GM18505 (cell line): ENCODE measurements at regions not wholly inside any gene's neighbourhood (a gene's known extent, or its start where the extent isn't known, plus 50 kb on each side); places are given as distances from the start of the nearest gene placed in this dataset.

Experiments used
- ATAC-seq: cut with Tn5 transposase; IDR thresholded peaks from one replicate; pipeline ENCODE4 v1.9.1; 2021; ENCODE audit not compliant: unreplicated experiment
- POLR2A ChIP-seq: IDR thresholded peaks from 4 replicates; pipeline ENCODE4 v1.6.1; 2011; ENCODE audit warnings: borderline replicate concordance; ENCODE audit not compliant: insufficient read depth, insufficient read length; ENCODE audit errors: extremely low read depth

- ATAC-seq: no peak
- TF ChIP-seq POLR2A: no peak
Observed at GRCh38 chr5:86814907-86815306, 197.2 kb downstream of the COX7C start.

DNA sequence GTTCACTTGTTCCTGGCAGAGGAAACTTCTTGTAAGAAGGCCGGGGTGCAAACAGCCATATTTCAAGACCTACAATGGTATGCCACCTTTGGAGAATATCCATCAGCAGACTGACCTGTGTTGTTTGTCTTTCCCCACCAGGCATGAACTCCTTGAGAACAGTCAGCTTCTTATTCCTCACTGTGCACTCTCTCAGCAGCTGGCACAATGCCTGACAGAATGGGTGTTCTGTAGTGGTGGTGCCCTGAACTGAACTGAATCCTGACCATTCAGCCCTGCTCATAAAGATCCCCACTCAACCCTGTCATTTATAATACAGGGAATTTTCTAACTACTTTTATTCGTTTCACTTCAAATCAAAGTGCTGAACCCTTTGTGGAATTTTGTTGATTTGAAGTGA is 206.9 kb downstream of the COX7C start:
- ATAC-seq: no peak
- TF ChIP-seq POLR2A: no peak

DNA sequence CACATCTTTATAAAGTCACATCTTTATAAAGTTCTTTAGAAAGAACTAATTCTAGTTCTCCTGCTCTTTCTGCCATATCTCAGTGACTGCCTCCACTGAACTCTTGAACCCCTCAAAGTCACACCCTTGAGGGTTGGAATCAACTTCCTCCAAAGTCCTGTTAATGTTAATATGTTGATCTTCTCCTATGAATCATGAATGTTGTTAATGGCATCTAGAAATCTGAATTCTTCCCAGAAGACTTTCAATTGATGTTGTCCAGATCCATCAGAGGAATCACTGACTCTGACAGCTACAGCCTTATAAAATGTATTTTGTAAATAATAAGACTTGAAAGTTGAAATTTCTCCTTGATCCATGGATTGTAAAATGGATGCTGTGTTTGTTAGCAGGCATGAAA is 213.4 kb downstream of the COX7C start:
- no peak for ATAC-seq
- no peak for TF ChIP-seq POLR2A

DNA sequence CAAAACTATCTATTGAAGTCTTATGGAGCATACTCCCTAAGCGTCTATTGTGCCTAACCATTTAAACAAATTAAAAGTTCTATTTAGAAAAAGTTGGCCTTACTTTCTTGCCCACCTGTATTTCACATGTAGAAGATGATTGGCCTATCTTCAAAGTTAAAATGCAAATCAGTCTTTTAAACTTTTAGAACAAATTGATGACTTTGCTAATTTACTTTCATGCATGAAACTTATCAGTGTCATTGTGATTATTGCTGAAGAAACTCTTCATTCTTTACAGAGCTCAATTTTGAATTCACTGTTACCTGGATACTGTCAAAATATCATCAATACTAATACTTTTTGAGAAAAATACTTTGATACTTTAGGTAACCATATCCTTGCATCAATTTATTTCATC is 216.1 kb downstream of the COX7C start:
- ATAC-seq: no peak
- TF ChIP-seq POLR2A: no peak

GRCh38 chr5:86837610-86838009 is 219.9 kb downstream of the COX7C start:
- ATAC-seq: no peak
- TF ChIP-seq POLR2A: no peak

GRCh38 chr5:86838083-86838482 is 220.3 kb downstream of the COX7C start:
- TF ChIP-seq POLR2A: no peak
- ATAC-seq: no peak

GRCh38 chr5:86841000-86841644 is 223.4 kb downstream of the COX7C start:
- TF ChIP-seq POLR2A: no peak
- no peak for ATAC-seq

GRCh38 chr5:86858442-86858841 is 240.7 kb downstream of the COX7C start:
- no peak for ATAC-seq
- no peak for TF ChIP-seq POLR2A

GRCh38 chr5:86861512-86861911 is 243.8 kb downstream of the COX7C start:
- ATAC-seq: no peak
- no peak for TF ChIP-seq POLR2A

GRCh38 chr5:86862093-86862492 is 244.4 kb downstream of the COX7C start:
- TF ChIP-seq POLR2A: no peak
- no peak for ATAC-seq

DNA sequence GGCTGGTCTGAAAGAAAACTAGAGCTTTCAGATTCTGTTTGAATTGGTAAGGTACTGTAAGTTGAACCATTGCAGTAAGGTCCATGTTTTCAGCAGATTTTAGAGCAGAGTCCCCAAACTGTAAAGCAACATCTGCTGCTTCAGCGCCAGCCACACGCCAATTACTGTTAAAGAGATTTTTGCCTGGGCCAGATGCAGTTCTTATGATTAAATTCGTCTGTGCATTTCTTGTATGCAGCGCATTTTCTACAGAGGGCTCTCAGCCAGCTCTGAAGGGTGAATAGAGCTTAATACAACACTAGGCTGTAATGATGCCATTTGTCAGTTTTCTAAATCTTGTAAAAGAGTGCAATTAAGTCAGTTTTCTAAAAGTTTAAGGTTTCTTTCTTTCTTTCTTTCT is 246.3 kb downstream of the COX7C start:
- no peak for ATAC-seq
- TF ChIP-seq POLR2A: no peak

DNA sequence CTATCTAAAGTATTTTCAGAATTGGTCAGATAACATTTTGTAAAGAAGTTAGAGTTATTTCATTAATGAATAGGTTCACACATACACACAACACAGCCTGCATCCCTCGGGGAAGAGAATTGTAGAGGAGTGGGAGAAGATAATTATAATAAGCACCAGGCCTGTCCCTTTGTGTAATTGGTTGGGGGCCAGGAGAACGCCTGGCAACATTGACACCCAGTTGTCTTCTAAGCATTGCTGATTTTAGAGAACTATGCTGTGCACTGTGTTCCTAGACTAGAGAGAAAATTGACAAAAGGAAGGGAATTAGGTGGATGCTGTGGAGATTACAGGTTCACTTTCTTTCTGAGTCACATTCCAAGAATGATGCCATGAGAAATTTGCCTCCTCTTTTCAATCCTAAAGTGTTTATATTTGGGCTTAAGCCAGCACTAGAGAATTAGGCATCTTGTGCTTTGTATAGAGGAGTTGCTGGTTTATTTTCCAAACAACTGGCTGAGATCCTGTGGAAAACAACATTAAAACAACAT is 247.6 kb downstream of the COX7C start:
- no peak for ATAC-seq
- no peak for TF ChIP-seq POLR2A

DNA sequence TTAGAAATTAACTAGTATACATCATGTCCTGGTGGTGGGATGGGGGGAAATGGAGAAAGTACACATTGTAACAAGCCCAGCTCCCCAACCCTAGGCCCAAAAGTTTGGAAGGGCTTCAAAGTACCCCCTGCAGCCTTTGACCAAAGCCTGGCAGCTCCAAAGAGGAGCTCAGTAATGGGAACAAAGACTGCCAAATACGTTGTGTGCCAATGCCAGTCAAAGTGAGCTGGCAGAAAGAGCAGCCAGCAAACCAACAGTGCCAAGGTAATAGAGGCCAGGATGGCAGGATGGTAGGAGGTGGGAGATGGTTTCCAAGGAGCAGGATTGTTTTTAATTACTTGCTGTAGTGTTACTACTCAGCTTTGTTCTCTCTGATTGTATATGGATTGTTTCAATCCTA is 248.3 kb downstream of the COX7C start:
- ATAC-seq: no peak
- TF ChIP-seq POLR2A: no peak

- no peak for TF ChIP-seq POLR2A
- no peak for ATAC-seq
Observed at GRCh38 chr5:86869268-86869667, 251.5 kb downstream of the COX7C start.

- no peak for TF ChIP-seq POLR2A
- ATAC-seq: no peak
Observed at GRCh38 chr5:86875539-86875938, 257.8 kb downstream of the COX7C start.
